Upper lobe of left lung (tissue), 6 donors: ENCODE measurements at regions not wholly inside any gene's neighbourhood (a gene's known extent, or its start where the extent isn't known, plus 50 kb on each side); places are given as distances from the start of the nearest gene placed in this dataset.

ENCODE experiments used
- ATAC-seq, 2 donors: fragments of 200-7000 bp; cut with Tn5 transposase; one replicate each; pipeline ENCODE4 v1.9.1; 2022; ENCODE audit warnings: mild to moderate bottlenecking in 2 of 2, moderate library complexity in 2 of 2; ENCODE audit not compliant: low FRiP score in 2 of 2
- DNase-seq, 2 donors: peaks; one replicate each; pipeline ENCODE4 v3.0.0-alpha.2; 2019 to 2020
- H3K27ac ChIP-seq, 4 donors: fragments of 200-600 bp; sonication (generic); one replicate each; pipeline ENCODE4 v1.5.1; 2016 to 2019
- H3K27me3 ChIP-seq, 4 donors: fragments of 200-600 bp; sonication (generic); one replicate each; pipeline ENCODE4 v1.5.1; 2017 to 2019
- H3K36me3 ChIP-seq, 4 donors: fragments of 200-600 bp; sonication (generic); one replicate each; pipeline ENCODE4 v1.5.1; 2016 to 2019
- H3K4me1 ChIP-seq, 4 donors: fragments of 200-600 bp; sonication (generic); one replicate each; pipeline ENCODE4 v1.5.1; 2018 to 2019
- H3K4me3 ChIP-seq, 4 donors: fragments of 200-600 bp; sonication (generic); one replicate each; pipeline ENCODE4 v1.5.1; 2017 to 2019; ENCODE audit warnings: mild to moderate bottlenecking in 2 of 4, moderate library complexity in 1 of 4
- H3K9me3 ChIP-seq, 4 donors: fragments of 200-600 bp; sonication (generic); one replicate each; pipeline ENCODE4 v1.5.1; 2018 to 2019
- EP300 ChIP-seq, 4 donors: sonication (generic); formaldehyde crosslinking; IDR thresholded peaks; one replicate each; pipeline ENCODE4 v1.5.1; 2017; ENCODE audit warnings: antibody characterized with exemption in 4 of 4, control low read depth in 2 of 4
- POLR2A ChIP-seq, 4 donors: fragments of 450-650 bp; IDR thresholded peaks; one replicate each; pipeline ENCODE4 v1.5.1; 2016 to 2017; ENCODE audit warnings: antibody characterized with exemption in 4 of 4, mild to moderate bottlenecking in 2 of 4
- POLR2AphosphoS5 ChIP-seq, 2 donors: sonication (generic); formaldehyde crosslinking; IDR thresholded peaks; one replicate each; pipeline ENCODE4 v1.5.1; 2017; ENCODE audit warnings: antibody characterized with exemption in 2 of 2
- WGBS, 2 donors: methylation state at CpG; one replicate each; pipeline ENCODE4 v1.1.5; 2017 to 2018; 5-methylcytosine and 5-hydroxymethylcytosine counted together
- TF ChIP-seq, protein P1 (sequence below), 6 experiments: fragments of 450-650 bp in 4 of 6; fragments of 200-600 bp in 2 of 6; sonication (generic) in 2 of 6; IDR thresholded peaks; one replicate each; pipeline ENCODE4 v1.5.1; 2016 to 2019; ENCODE audit warnings: antibody characterized with exemption in 6 of 6
- donor health status: DM: no; HTN: no; CAD: no; lungs with moderate emphysema.
- donor health status: DM: no; HTN: yes; CAD: no; lungs with severe emphysema.

- WGBS, 2 donors = 91 to 96% methylated on average over 5 of the region's 5 CpGs
- DNase-seq = no peak
- TF ChIP-seq EP300 (IDR thresholded peaks at IDR 0.05) = no peak
- no peak for TF ChIP-seq POLR2AphosphoS5 (IDR thresholded peaks at IDR 0.05)
- TF ChIP-seq POLR2A (IDR thresholded peaks at IDR 0.05) = no peak
- TF ChIP-seq, protein P1, sequence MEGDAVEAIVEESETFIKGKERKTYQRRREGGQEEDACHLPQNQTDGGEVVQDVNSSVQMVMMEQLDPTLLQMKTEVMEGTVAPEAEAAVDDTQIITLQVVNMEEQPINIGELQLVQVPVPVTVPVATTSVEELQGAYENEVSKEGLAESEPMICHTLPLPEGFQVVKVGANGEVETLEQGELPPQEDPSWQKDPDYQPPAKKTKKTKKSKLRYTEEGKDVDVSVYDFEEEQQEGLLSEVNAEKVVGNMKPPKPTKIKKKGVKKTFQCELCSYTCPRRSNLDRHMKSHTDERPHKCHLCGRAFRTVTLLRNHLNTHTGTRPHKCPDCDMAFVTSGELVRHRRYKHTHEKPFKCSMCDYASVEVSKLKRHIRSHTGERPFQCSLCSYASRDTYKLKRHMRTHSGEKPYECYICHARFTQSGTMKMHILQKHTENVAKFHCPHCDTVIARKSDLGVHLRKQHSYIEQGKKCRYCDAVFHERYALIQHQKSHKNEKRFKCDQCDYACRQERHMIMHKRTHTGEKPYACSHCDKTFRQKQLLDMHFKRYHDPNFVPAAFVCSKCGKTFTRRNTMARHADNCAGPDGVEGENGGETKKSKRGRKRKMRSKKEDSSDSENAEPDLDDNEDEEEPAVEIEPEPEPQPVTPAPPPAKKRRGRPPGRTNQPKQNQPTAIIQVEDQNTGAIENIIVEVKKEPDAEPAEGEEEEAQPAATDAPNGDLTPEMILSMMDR (IDR thresholded peaks at IDR 0.05) = no peak
- H3K4me1 ChIP-seq = peaks cover 0 to 13% (median 6%) of the 10 kb centered on the region in 4 donors
- H3K9me3 ChIP-seq = no peaks in the 10 kb centered on the region
- H3K27me3 ChIP-seq = no peaks in the 10 kb centered on the region
- no peaks in the 10 kb centered on the region for H3K36me3 ChIP-seq
- H3K4me3 ChIP-seq = no peak overlapping the region
- ATAC-seq = no peak
- H3K27ac ChIP-seq = no peak overlapping the region
Observed at GRCh38 chr6:105494688-105495087, 91.8 kb upstream of the PREP start.

DNA sequence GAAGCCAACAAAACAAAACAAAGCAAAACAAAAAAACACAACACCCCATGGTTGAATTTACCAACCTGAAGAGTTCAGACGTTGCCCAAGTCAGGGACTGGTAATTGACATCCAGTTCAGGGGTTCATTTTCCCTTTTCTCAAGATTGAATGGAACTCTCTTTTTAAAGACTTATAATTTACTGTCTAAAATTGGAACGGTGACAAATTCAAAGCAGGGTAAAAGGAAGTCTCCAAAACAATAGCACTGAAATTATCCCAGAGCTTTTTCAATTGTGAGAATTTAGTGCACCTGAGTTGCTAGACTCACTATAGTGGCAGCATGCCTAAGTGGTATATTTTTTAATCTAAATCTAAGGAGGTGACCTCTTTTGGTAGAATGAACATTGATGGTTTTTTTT is 90.9 kb upstream of the PREP start:
- no peak overlapping the region for H3K4me3 ChIP-seq
- H3K36me3 ChIP-seq = no peaks in the 10 kb centered on the region
- 32 to 46% methylated on average over 2 of the region's 2 CpGs for WGBS, 2 donors
- H3K27me3 ChIP-seq = no peaks in the 10 kb centered on the region
- TF ChIP-seq POLR2AphosphoS5 (IDR thresholded peaks at IDR 0.05) (no peak), EP300 (IDR thresholded peaks at IDR 0.05) (no peak), POLR2A (IDR thresholded peaks at IDR 0.05) (no peak)
- TF ChIP-seq, protein P1 (IDR thresholded peaks at IDR 0.05) = no peak
- H3K27ac ChIP-seq = no peak overlapping the region
- DNase-seq = no peak
- no peak for ATAC-seq
- H3K4me1 ChIP-seq = peaks cover 8 to 22% (median 16%) of the 10 kb centered on the region in 4 donors
- H3K9me3 ChIP-seq = no peaks in the 10 kb centered on the region

DNA sequence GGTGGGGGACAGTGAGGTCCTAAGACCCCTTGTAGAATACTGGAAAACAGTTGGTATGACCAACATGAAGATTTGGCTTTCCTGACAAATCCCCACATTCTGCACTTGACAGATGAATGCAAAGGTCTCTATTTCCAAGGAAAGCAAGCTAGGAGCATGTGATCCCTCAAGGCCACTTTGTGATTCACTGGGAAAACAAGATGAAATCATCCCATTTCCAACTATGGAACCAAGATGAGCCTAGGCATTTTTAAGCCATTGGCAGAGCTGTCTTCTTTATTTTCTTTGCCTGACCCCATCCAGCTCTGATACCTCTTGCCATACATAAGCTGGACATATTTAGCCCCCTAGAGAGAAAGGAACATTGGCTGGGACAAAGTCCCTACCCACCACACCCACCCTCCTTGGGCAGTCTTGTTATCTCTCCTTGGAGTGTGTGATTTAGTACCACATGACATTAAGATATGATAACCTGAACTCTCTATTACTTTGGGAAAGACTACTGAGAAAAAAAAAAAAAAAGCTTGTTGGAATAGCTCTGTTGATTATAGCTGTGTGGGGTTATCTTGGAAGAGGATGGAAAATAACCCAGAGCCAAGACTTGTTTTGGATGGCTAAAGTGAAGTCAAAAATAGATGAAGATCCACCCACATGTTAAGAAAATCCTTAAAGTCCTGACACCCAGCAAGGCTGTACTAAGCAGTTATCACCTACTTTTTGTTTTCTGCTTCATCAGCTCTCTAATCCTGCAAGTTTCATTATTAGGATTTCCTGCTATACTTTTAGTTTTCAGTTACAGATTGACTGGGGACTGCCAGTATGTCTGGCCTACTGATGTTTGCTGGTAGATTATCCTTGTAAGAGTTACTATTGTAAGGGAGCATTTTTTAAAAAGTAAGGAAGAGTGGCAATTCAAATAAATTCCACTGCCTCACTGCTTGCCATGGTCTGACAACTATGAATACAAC is 90.1 kb upstream of the PREP start:
- no peak overlapping the region for H3K27ac ChIP-seq
- no peaks in the 10 kb centered on the region for H3K36me3 ChIP-seq
- TF ChIP-seq EP300 (IDR thresholded peaks at IDR 0.05) (no peak), POLR2A (IDR thresholded peaks at IDR 0.05) (no peak), POLR2AphosphoS5 (IDR thresholded peaks at IDR 0.05) (no peak)
- TF ChIP-seq, protein P1 (IDR thresholded peaks at IDR 0.05) = no peak
- ATAC-seq = no peak
- H3K4me3 ChIP-seq = no peak overlapping the region
- no peaks in the 10 kb centered on the region for H3K9me3 ChIP-seq
- no peak for DNase-seq
- peaks cover 9 to 25% (median 23%) of the 10 kb centered on the region in 4 donors for H3K4me1 ChIP-seq
- H3K27me3 ChIP-seq = no peaks in the 10 kb centered on the region

GRCh38 chr6:105489216-105489530 is 86.3 kb upstream of the PREP start:
- peak overlapping the region in 3 of 4 donors; percentile 38 to 81 (median 67) for H3K27ac ChIP-seq

More at GRCh38 chr6:105489216-105489530, 86.3 kb upstream of the PREP start:
- ATAC-seq = no peak
- Histone ChIP-seq H3K36me3 (no peaks in the 10 kb centered on the region), H3K9me3 (no peaks in the 10 kb centered on the region), H3K4me1 (peaks cover 9 to 30% (median 23%) of the 10 kb centered on the region in 4 donors), H3K4me3 (peak overlapping the region in 3 of 4 donors; percentile 3 to 17 (median 13)), H3K27me3 (no peaks in the 10 kb centered on the region)
- no peak for TF ChIP-seq EP300 (IDR thresholded peaks at IDR 0.05)
- TF ChIP-seq, protein P1 (IDR thresholded peaks at IDR 0.05) = no peak
- no peak for TF ChIP-seq POLR2A (IDR thresholded peaks at IDR 0.05)
- no peak for TF ChIP-seq POLR2AphosphoS5 (IDR thresholded peaks at IDR 0.05)
- WGBS, 2 donors = 45 to 57% methylated on average over 2 of the region's 2 CpGs
- no peak for DNase-seq
